H1 (cell line): ENCODE measurements at regions not wholly inside any gene's neighbourhood (a gene's known extent, or its start where the extent isn't known, plus 50 kb on each side); places are given as distances from the start of the nearest gene placed in this dataset.

Experiments
- CTCF ChIA-PET: fragments of 300-600 bp; sonication (Branson Sonifier 250); formaldehyde crosslinking; loops from one replicate; lab custom pipeline; 2021; ENCODE audit not compliant: partially characterized antibody; lab: Charles Lee
- POLR2A ChIA-PET: fragments of 300-600 bp; sonication (Branson Sonifier 250); formaldehyde crosslinking; loops from one replicate; lab custom pipeline; 2021; ENCODE audit warnings: inconsistent platforms; ENCODE audit not compliant: partially characterized antibody; lab: Charles Lee
- DNase-seq, 2 experiments: peaks; one replicate each; pipeline versions ENCODE4 v3.0.0 to v3.0.0-alpha.2; 2010 to 2022; ENCODE audit warnings: low spot score in 2 of 2, low read depth in 1 of 2, mixed read lengths in 1 of 2
- FAIRE-seq: peaks from 2 replicates; lab custom pipeline; 2011; peaks lifted over from hg19 to GRCh38; lab: Jason Lieb, UNC
- H2AFZ ChIP-seq: 2 replicates; pipeline ENCODE4 v1.8.1; 2012; ENCODE audit warnings: low read length, inconsistent platforms
- H2AK5ac ChIP-seq: 2 replicates; pipeline ENCODE4 v1.6.1; 2013; ENCODE audit warnings: low read depth, low read length
- H2BK120ac ChIP-seq: replicated peaks from 2 replicates; pipeline ENCODE3; 2013; ENCODE audit warnings: low read depth, low read length, inconsistent platforms
- H2BK12ac ChIP-seq: 2 replicates; pipeline ENCODE4 v1.6.1; 2013; ENCODE audit warnings: low read depth, low read length
- H2BK15ac ChIP-seq: 2 replicates; pipeline ENCODE4 v1.6.1; 2013; ENCODE audit warnings: low read length
- H2BK20ac ChIP-seq: 2 replicates; pipeline ENCODE4 v1.6.1; 2013; ENCODE audit warnings: low read length
- H2BK5ac ChIP-seq: 2 replicates; pipeline ENCODE4 v1.6.1; 2013; ENCODE audit warnings: low read depth, low read length
- H3K14ac ChIP-seq: 2 replicates; pipeline ENCODE4 v1.6.1; 2013; ENCODE audit warnings: inconsistent platforms; ENCODE audit not compliant: insufficient read length
- H3K18ac ChIP-seq: 2 replicates; pipeline ENCODE4 v1.6.1; 2013; ENCODE audit warnings: low read length; ENCODE audit errors: extremely low read depth
- H3K23ac ChIP-seq: 2 replicates; pipeline ENCODE4 v1.6.1; 2013; ENCODE audit warnings: inconsistent platforms; ENCODE audit not compliant: insufficient read length
- H3K23me2 ChIP-seq: 2 replicates; pipeline ENCODE4 v1.6.1; 2013; ENCODE audit warnings: low read depth, low read length
- H3K27ac ChIP-seq: 2 replicates; pipeline ENCODE4 v1.6.1; 2011; ENCODE audit warnings: low read depth, low read length, inconsistent platforms
- H3K27me3 ChIP-seq, 4 experiments: replicated peaks in 1 of 4; 1 replicate in 1 of 4; 2 replicates in 3 of 4; pipeline versions ENCODE4 v1.6.1 to v1.8.1; 2011 to 2013; ENCODE audit warnings: low read length in 3 of 4, mild to moderate bottlenecking in 3 of 4, inconsistent platforms in 2 of 4, mixed read lengths in 2 of 4, moderate library complexity in 1 of 4; ENCODE audit not compliant: control insufficient read depth in 3 of 4, insufficient read depth in 3 of 4; ENCODE audit errors: extremely low read depth in 1 of 4
- H3K36me3 ChIP-seq, 4 experiments: 2 replicates each; pipeline versions ENCODE4 v1.6.1 to v1.8.1; 2011 to 2013; ENCODE audit warnings: mild to moderate bottlenecking in 4 of 4, low read length in 3 of 4, moderate library complexity in 2 of 4, control low read depth in 1 of 4, inconsistent platforms in 1 of 4; ENCODE audit not compliant: insufficient read depth in 4 of 4, control insufficient read depth in 2 of 4
- H3K4ac ChIP-seq: replicated peaks from 2 replicates; pipeline ENCODE3; 2013; ENCODE audit warnings: low read length, low read depth, mixed read lengths, inconsistent platforms; ENCODE audit not compliant: insufficient read length
- H3K4me1 ChIP-seq, 4 experiments: replicated peaks in 1 of 4; 1 replicate in 1 of 4; 2 replicates in 3 of 4; pipeline versions ENCODE4 v1.6.1 to v1.8.1; 2011 to 2013; ENCODE audit warnings: low read length in 3 of 4, inconsistent platforms in 2 of 4, mixed read lengths in 1 of 4; ENCODE audit not compliant: insufficient read depth in 4 of 4, control insufficient read depth in 3 of 4
- H3K4me2 ChIP-seq, 2 experiments: 2 replicates each; pipeline versions ENCODE4 v1.6.1 to v1.8.1; 2011 to 2013; ENCODE audit warnings: low read depth in 2 of 2, low read length in 2 of 2, control low read depth in 1 of 2, inconsistent platforms in 1 of 2, mild to moderate bottlenecking in 1 of 2; ENCODE audit not compliant: insufficient read depth in 1 of 2
- H3K4me3 ChIP-seq, 4 experiments: fragments of 200-600, 300-600 bp in 1 of 4; sonication (generic), shearing (Covaris generic), sonication (Bioruptor Twin) in 1 of 4; 2 replicates each; pipeline versions ENCODE4 v1.5.1 to v1.8.1; 2011 to 2016; ENCODE audit warnings: low read length in 4 of 4, low read depth in 3 of 4, control low read depth in 2 of 4, inconsistent platforms in 2 of 4, mild to moderate bottlenecking in 2 of 4, mixed read lengths in 1 of 4, moderate library complexity in 1 of 4; ENCODE audit not compliant: insufficient read depth in 2 of 4; ENCODE audit errors: extremely low read depth in 1 of 4
- H3K56ac ChIP-seq: replicated peaks from 2 replicates; pipeline ENCODE3; 2013; ENCODE audit warnings: low read depth, mild to moderate bottlenecking, mixed read lengths, low read length, inconsistent platforms; ENCODE audit not compliant: insufficient read length
- H3K79me1 ChIP-seq: 2 replicates; pipeline ENCODE4 v1.6.1; 2013; ENCODE audit warnings: low read depth, low read length, control low read depth
- H3K79me2 ChIP-seq, 2 experiments: 2 replicates each; pipeline versions ENCODE4 v1.6.1 to v1.8.1; 2012 to 2013; ENCODE audit warnings: low read length in 2 of 2, mild to moderate bottlenecking in 2 of 2, inconsistent platforms in 1 of 2; ENCODE audit not compliant: insufficient read depth in 2 of 2, control insufficient read depth in 1 of 2
- H3K9ac ChIP-seq, 4 experiments: replicated peaks in 1 of 4; 1 replicate in 1 of 4; 2 replicates in 3 of 4; pipeline versions ENCODE4 v1.6.1 to v1.8.1; 2011 to 2013; ENCODE audit warnings: low read depth in 3 of 4, low read length in 3 of 4, control low read depth in 2 of 4, mild to moderate bottlenecking in 2 of 4, moderate library complexity in 2 of 4, inconsistent platforms in 1 of 4; ENCODE audit errors: extremely low read depth in 1 of 4
- H3K9me3 ChIP-seq, 2 experiments: 2 replicates each; pipeline versions ENCODE4 v1.6.1 to v1.8.1; 2012 to 2013; ENCODE audit warnings: mild to moderate bottlenecking in 2 of 2, moderate library complexity in 2 of 2, control low read depth in 1 of 2, inconsistent platforms in 1 of 2, low read depth in 1 of 2, low read length in 1 of 2, mixed read lengths in 1 of 2; ENCODE audit not compliant: insufficient read depth in 2 of 2
- H4K20me1 ChIP-seq, 2 experiments: replicated peaks in 1 of 2; 2 replicates each; pipeline versions ENCODE3 to v1.8.1; 2011 to 2013; ENCODE audit warnings: inconsistent platforms in 2 of 2, low read length in 2 of 2, mild to moderate bottlenecking in 1 of 2; ENCODE audit not compliant: insufficient read depth in 2 of 2, control insufficient read depth in 1 of 2
- H4K5ac ChIP-seq: 2 replicates; pipeline ENCODE4 v1.6.1; 2013; ENCODE audit warnings: low read length, low read depth, mixed read lengths, inconsistent platforms; ENCODE audit not compliant: insufficient read length
- H4K8ac ChIP-seq: 2 replicates; pipeline ENCODE4 v1.8.0; 2013; ENCODE audit warnings: mild to moderate bottlenecking, moderate library complexity, low read length, inconsistent platforms; ENCODE audit not compliant: insufficient read depth; ENCODE audit errors: extremely low read depth
- H4K91ac ChIP-seq: replicated peaks from 2 replicates; pipeline ENCODE3; 2013; ENCODE audit warnings: low read length, mixed read lengths, inconsistent platforms; ENCODE audit not compliant: insufficient read length
- ASH2L ChIP-seq: fragments of 200-600, 300-600 bp; sonication (generic); IDR thresholded peaks from one replicate; pipeline ENCODE4 v1.7.1; 2017; ENCODE audit warnings: low read length
- ATF3 ChIP-seq: IDR thresholded peaks from 2 replicates; pipeline ENCODE4 v1.6.1; 2011; ENCODE audit warnings: low read depth, mild to moderate bottlenecking, low read length; ENCODE audit not compliant: insufficient read depth
- CREB1 ChIP-seq: IDR thresholded peaks from 2 replicates; pipeline ENCODE4 v1.6.1; 2012; ENCODE audit warnings: inconsistent platforms
- EP300 ChIP-seq, 2 experiments: IDR thresholded peaks; 1 replicate in 1 of 2; 2 replicates in 1 of 2; pipeline ENCODE4 v1.6.1; 2011 to 2012; ENCODE audit warnings: low read depth in 2 of 2, low read length in 2 of 2, mild to moderate bottlenecking in 2 of 2, borderline replicate concordance in 1 of 2, inconsistent platforms in 1 of 2, moderate library complexity in 1 of 2
- GABPA ChIP-seq: IDR thresholded peaks from 2 replicates; pipeline ENCODE4 v1.6.1; 2011; ENCODE audit warnings: mild to moderate bottlenecking, low read length, moderate library complexity, borderline replicate concordance; ENCODE audit not compliant: insufficient read depth
- HDAC2 ChIP-seq, 2 experiments: fragments of 300-600 bp in 1 of 2; sonication (generic) in 1 of 2; IDR thresholded peaks; 2 replicates each; pipeline ENCODE4 v1.6.1; 2011 to 2012; ENCODE audit warnings: low read depth in 2 of 2, low read length in 2 of 2, mild to moderate bottlenecking in 2 of 2, moderate library complexity in 2 of 2, borderline replicate concordance in 1 of 2, inconsistent platforms in 1 of 2
- JUND ChIP-seq: IDR thresholded peaks from 2 replicates; pipeline ENCODE4 v1.6.1; 2011; ENCODE audit warnings: mild to moderate bottlenecking, improper control_type of control experiment, low read length
- KDM1A ChIP-seq: fragments of 200-600, 300-600 bp; sonication (generic); IDR thresholded peaks from 2 replicates; pipeline ENCODE4 v1.7.1; 2016; ENCODE audit warnings: mild to moderate bottlenecking, low read length, borderline replicate concordance
- NANOG ChIP-seq: IDR thresholded peaks from 2 replicates; pipeline ENCODE4 v1.6.1; 2011; ENCODE audit warnings: low read length, low read depth, mild to moderate bottlenecking, inconsistent platforms; ENCODE audit not compliant: insufficient read depth, poor library complexity, severe bottlenecking
- POU5F1 ChIP-seq: IDR thresholded peaks from 2 replicates; pipeline ENCODE4 v1.6.1; 2011; ENCODE audit warnings: low read depth, mild to moderate bottlenecking, low read length, moderate library complexity
- SIRT6 ChIP-seq: IDR thresholded peaks from one replicate; pipeline ENCODE4 v1.7.1; 2012; ENCODE audit warnings: low read length, inconsistent platforms
- SUZ12 ChIP-seq: fragments of 200-600 bp; sonication (generic); IDR thresholded peaks from 2 replicates; pipeline ENCODE4 v1.6.1; 2012; ENCODE audit warnings: mild to moderate bottlenecking, inconsistent platforms, low read length, moderate library complexity, mixed read lengths
- TAF1 ChIP-seq: IDR thresholded peaks from 2 replicates; pipeline ENCODE4 v1.6.1; 2011; ENCODE audit warnings: mild to moderate bottlenecking, low read depth, low read length
- TCF12 ChIP-seq: IDR thresholded peaks from 2 replicates; pipeline ENCODE4 v1.6.1; 2011; ENCODE audit warnings: low read depth, mild to moderate bottlenecking, low read length
- ZNF274 ChIP-seq: IDR thresholded peaks from 2 replicates; pipeline ENCODE4 v1.7.0; 2012; ENCODE audit warnings: low read length, borderline replicate concordance; ENCODE audit errors: extremely low read depth
- WGBS, 2 experiments: shearing (Covaris generic) in 1 of 2; methylation state at CpG; one replicate each; pipeline versions ENCODE4 v1.1.6 to v1.1.7; 2013 to 2015; ENCODE audit warnings: low lambda C conversion rate in 2 of 2, mixed read lengths in 2 of 2, inconsistent platforms in 1 of 2, low coverage in 1 of 2, missing lambda C conversion rate in 1 of 2; ENCODE audit not compliant: insufficient replicate concordance in 2 of 2, insufficient coverage in 1 of 2, insufficient read length in 1 of 2; ENCODE audit errors: extremely low coverage in 1 of 2, missing lambda C conversion rate in 1 of 2; 5-methylcytosine and 5-hydroxymethylcytosine counted together

GRCh38 chr20:1793821-1794220, 101.4 kb upstream of the SIRPA start:
- H3K79me1 ChIP-seq: no peaks in the 10 kb centered on the region
- no peak overlapping the region for H4K8ac ChIP-seq
- H3K4ac ChIP-seq: no peak overlapping the region
- H3K14ac ChIP-seq: no peak overlapping the region
- H4K5ac ChIP-seq: no peak overlapping the region
- H2BK120ac ChIP-seq: no peak overlapping the region
- no peak overlapping the region for H3K18ac ChIP-seq
- H2BK12ac ChIP-seq: no peak overlapping the region
- H2AK5ac ChIP-seq: no peak overlapping the region
- H4K91ac ChIP-seq: no peak overlapping the region
- no peaks in the 10 kb centered on the region for H3K36me3 ChIP-seq
- no peak overlapping the region for H3K9ac ChIP-seq
- TF ChIP-seq TCF12 (no peak), SIRT6 (no peak), ASH2L (no peak), ATF3 (no peak), SUZ12 (no peak), POU5F1 (no peak), EP300 (IDR thresholded peaks at IDR 0.05; ENCODE audit: borderline replicate concordance in 1 of 2, low read depth in 2 of 2, low read length in 2 of 2) (no peak), GABPA (no peak), ZNF274 (no peak), HDAC2 (IDR thresholded peaks at IDR 0.05; ENCODE audit: borderline replicate concordance in 1 of 2, low read depth in 2 of 2, low read length in 2 of 2) (no peak), TAF1 (no peak), NANOG (no peak), KDM1A (no peak), CREB1 (no peak), JUND (no peak)
- H3K27ac ChIP-seq: no peak overlapping the region
- H3K4me1 ChIP-seq: no peaks in the 10 kb centered on the region
- ChIA-PET POLR2A (no interaction called here), CTCF (interaction anchor here (1.2 to 2.4 kb wide), 3 partner anchors 8 to 379 kb away, joined by 3 to 7 read pairs (median 3); no protein-coding TSS in a partner anchor)
- no peak overlapping the region for H2BK20ac ChIP-seq
- H3K56ac ChIP-seq: no peak overlapping the region
- no peak overlapping the region for H3K23ac ChIP-seq
- no peak for FAIRE-seq
- H2BK15ac ChIP-seq: no peak overlapping the region
- no peak for DNase-seq
- H3K9me3 ChIP-seq: no peaks in the 10 kb centered on the region
- WGBS, 2 experiments: 97% methylated on average over 2 of the region's 2 CpGs; no CpG with 5 or more reads in 1 of the 2 experiments
- no peaks in the 10 kb centered on the region for H3K79me2 ChIP-seq
- H2BK5ac ChIP-seq: no peak overlapping the region
- no peaks in the 10 kb centered on the region for H3K23me2 ChIP-seq
- no peak overlapping the region for H3K4me2 ChIP-seq
- no peak overlapping the region for H3K4me3 ChIP-seq
- H4K20me1 ChIP-seq: no peaks in the 10 kb centered on the region
- H3K27me3 ChIP-seq: no peaks in the 10 kb centered on the region; a peak in 1 of 7 replicates
- no peak overlapping the region for H2AFZ ChIP-seq
